ENCODE measurements at regions not wholly inside any gene's neighbourhood (a gene's known extent, or its start where the extent isn't known, plus 50 kb on each side); places are given as distances from the start of the nearest gene placed in this dataset.

GRCh38 chr3:150277444-150277843 is 130.7 kb upstream of the TSC22D2 start:
- no peak for TF ChIP-seq POLR2A (IDR thresholded peaks at IDR 0.05)
- Histone ChIP-seq H3K27me3 (no peaks in the 10 kb centered on the region), H3K27ac (no peak overlapping the region), H3K4me1 (peaks cover 0 to 9% (median 4%) of the 10 kb centered on the region in 4 donors), H3K9me3 (no peaks in the 10 kb centered on the region), H3K4me3 (no peak overlapping the region), H3K36me3 (no peaks in the 10 kb centered on the region)
- ATAC-seq (no peak), DNase-seq (no peak)
- intact Hi-C loops (cut with DNase I) = no loop called here

DNA sequence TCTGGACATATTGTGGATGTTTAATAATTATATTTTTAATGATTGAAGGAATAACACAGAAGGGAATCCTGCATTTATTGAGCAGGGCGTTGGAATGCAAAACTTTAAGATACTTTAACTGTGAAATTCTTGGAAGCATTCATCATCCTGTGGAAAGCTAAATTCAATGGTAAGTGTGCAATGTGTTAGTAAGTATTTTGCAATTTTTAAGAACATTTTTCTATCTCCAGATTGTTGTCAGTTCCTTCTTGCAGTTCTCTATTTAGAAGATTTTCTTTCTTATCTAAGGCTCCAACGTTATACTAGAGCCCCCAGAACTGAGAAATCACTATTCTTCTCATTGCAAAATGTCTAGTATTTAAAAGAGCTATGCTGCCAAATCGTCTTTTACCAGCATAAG is 132.2 kb upstream of the TSC22D2 start:
- H3K4me3 ChIP-seq = no peak overlapping the region
- no peaks in the 10 kb centered on the region for H3K27me3 ChIP-seq
- intact Hi-C loops (cut with DNase I) = no loop called here
- H3K4me1 ChIP-seq = peaks cover 0 to 9% (median 4%) of the 10 kb centered on the region in 4 donors
- no peak for DNase-seq
- 54% methylated on average over 3 of the region's 3 CpGs for WGBS (ENCODE audit: insufficient coverage, low coverage, low lambda C conversion rate, missing lambda C conversion rate)
- H3K9me3 ChIP-seq = no peaks in the 10 kb centered on the region
- ATAC-seq = no peak
- TF ChIP-seq, protein P1, sequence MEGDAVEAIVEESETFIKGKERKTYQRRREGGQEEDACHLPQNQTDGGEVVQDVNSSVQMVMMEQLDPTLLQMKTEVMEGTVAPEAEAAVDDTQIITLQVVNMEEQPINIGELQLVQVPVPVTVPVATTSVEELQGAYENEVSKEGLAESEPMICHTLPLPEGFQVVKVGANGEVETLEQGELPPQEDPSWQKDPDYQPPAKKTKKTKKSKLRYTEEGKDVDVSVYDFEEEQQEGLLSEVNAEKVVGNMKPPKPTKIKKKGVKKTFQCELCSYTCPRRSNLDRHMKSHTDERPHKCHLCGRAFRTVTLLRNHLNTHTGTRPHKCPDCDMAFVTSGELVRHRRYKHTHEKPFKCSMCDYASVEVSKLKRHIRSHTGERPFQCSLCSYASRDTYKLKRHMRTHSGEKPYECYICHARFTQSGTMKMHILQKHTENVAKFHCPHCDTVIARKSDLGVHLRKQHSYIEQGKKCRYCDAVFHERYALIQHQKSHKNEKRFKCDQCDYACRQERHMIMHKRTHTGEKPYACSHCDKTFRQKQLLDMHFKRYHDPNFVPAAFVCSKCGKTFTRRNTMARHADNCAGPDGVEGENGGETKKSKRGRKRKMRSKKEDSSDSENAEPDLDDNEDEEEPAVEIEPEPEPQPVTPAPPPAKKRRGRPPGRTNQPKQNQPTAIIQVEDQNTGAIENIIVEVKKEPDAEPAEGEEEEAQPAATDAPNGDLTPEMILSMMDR (IDR thresholded peaks at IDR 0.05) = no peak
- no peak for TF ChIP-seq POLR2A (IDR thresholded peaks at IDR 0.05)
- H3K36me3 ChIP-seq = no peaks in the 10 kb centered on the region
- no peak overlapping the region for H3K27ac ChIP-seq

DNA sequence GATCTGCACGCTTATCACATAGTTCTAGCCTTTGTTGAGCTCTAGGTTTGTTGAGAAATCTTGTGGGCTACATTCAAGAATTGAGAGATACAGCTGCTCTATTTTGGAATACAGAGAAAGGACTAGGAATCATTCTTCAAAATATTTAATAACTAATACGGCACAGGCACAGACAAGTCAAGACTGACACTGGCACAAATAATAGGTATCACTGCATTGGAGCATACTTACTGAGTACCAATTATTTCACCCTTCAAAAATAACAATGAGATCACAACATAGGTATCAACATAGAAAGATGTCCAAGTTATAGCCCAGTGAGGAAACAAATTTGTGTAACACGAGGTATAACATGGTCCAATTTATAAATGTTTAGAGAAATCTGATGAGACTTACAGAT is 133.7 kb upstream of the TSC22D2 start:
- no peak for DNase-seq
- no peak for ATAC-seq
- WGBS (ENCODE audit: insufficient coverage, low coverage, low lambda C conversion rate, missing lambda C conversion rate) = 69% methylated on average over 3 of the region's 3 CpGs
- no peaks in the 10 kb centered on the region for H3K9me3 ChIP-seq
- H3K4me3 ChIP-seq = no peak overlapping the region
- H3K27me3 ChIP-seq = no peaks in the 10 kb centered on the region
- no peak overlapping the region for H3K27ac ChIP-seq
- TF ChIP-seq, protein P1 (IDR thresholded peaks at IDR 0.05) = no peak
- TF ChIP-seq POLR2A (IDR thresholded peaks at IDR 0.05) = no peak
- H3K36me3 ChIP-seq = no peaks in the 10 kb centered on the region
- peaks cover 0 to 14% (median 4%) of the 10 kb centered on the region in 4 donors for H3K4me1 ChIP-seq
- intact Hi-C loops (cut with DNase I) = no loop called here

DNA sequence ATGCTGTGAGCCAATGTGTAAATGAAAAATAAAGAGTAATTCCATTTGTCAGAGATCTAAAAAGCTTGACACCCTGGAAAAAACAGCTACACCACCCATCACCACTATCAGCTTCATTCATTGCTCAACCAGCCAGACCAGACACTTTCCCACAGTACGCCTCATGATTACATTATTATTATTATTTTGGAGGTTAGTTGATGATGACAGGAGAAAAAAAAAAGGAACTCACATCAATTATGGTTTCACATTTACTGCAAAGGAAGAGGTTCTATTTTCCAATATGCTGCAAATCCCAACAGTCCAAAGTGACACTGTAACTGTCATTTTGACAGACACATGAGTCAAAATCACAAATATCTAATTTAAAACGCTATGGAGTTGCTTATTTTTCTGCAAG is 134.7 kb upstream of the TSC22D2 start:
- no peaks in the 10 kb centered on the region for H3K36me3 ChIP-seq
- no peak for DNase-seq
- no peak overlapping the region for H3K4me3 ChIP-seq
- no peak overlapping the region for H3K27ac ChIP-seq
- H3K4me1 ChIP-seq = peaks cover 0 to 17% (median 6%) of the 10 kb centered on the region in 4 donors
- H3K27me3 ChIP-seq = no peaks in the 10 kb centered on the region
- 69% methylated on average over 2 of the region's 2 CpGs for WGBS (ENCODE audit: insufficient coverage, low coverage, low lambda C conversion rate, missing lambda C conversion rate)
- TF ChIP-seq, protein P1 (IDR thresholded peaks at IDR 0.05) = no peak
- TF ChIP-seq POLR2A (IDR thresholded peaks at IDR 0.05) = no peak
- intact Hi-C loops (cut with DNase I) = no loop called here
- no peak for ATAC-seq
- no peaks in the 10 kb centered on the region for H3K9me3 ChIP-seq

DNA sequence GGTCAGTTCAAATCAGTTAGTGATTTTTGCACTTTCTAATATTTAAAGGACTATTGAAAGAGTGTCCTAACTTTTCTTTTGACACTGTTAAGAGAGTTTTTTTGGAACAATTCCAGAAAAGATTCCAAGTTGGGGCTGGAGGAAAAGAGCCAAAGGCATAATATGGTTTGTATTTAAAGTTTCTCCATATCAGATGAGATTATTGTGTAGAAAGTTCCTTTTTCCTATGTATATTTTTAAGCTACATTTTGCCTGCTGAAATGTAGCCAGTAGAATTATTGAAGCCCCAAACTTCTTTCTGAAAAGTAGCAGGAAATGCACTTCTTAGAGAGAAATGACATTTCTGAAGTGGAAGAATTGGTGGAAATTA is 136.5 kb upstream of the TSC22D2 start:
- DNase-seq (no peak), ATAC-seq (no peak)
- TF ChIP-seq POLR2A (IDR thresholded peaks at IDR 0.05) = no peak
- TF ChIP-seq, protein P1 (IDR thresholded peaks at IDR 0.05) = no peak
- no peaks in the 10 kb centered on the region for H3K36me3 ChIP-seq
- H3K4me3 ChIP-seq = no peak overlapping the region
- no peak overlapping the region for H3K27ac ChIP-seq
- H3K4me1 ChIP-seq = peaks cover 0 to 24% (median 7%) of the 10 kb centered on the region in 4 donors
- H3K9me3 ChIP-seq = no peaks in the 10 kb centered on the region
- no peaks in the 10 kb centered on the region for H3K27me3 ChIP-seq
- intact Hi-C loops (cut with DNase I) = no loop called here
